ENCODE measurements at regions not wholly inside any gene's neighbourhood (a gene's known extent, or its start where the extent isn't known, plus 50 kb on each side); places are given as distances from the start of the nearest gene placed in this dataset.

GRCh38 chr16:35447010-35447558, 1987.7 kb downstream of the TP53TG3F start:
- TF ChIP-seq ELF4 (IDR thresholded peaks at IDR 0.05) = no peak
- TF ChIP-seq FOXA1 (IDR thresholded peaks at IDR 0.05) = no peak
- TF ChIP-seq TARDBP (IDR thresholded peaks at IDR 0.05) = no peak
- no peak for TF ChIP-seq SP1 (IDR thresholded peaks at IDR 0.05)
- TF ChIP-seq SUZ12 (IDR thresholded peaks at IDR 0.05) = no peak
- TF ChIP-seq HDGF (IDR thresholded peaks at IDR 0.05; ENCODE audit: borderline replicate concordance) = no peak
- no peak for TF ChIP-seq BHLHE40 (IDR thresholded peaks at IDR 0.05; ENCODE audit: borderline replicate concordance)
- no peak for TF ChIP-seq ZNF384 (IDR thresholded peaks at IDR 0.05)
- no peak for TF ChIP-seq FOXK2 (IDR thresholded peaks at IDR 0.05)
- no peak for TF ChIP-seq PKNOX1 (IDR thresholded peaks at IDR 0.05)
- no peak for TF ChIP-seq NFRKB (IDR thresholded peaks at IDR 0.05)

All from HEK293T (cell line).